HepG2 (cell line): ENCODE measurements at regions not wholly inside any gene's neighbourhood (a gene's known extent, or its start where the extent isn't known, plus 50 kb on each side); places are given as distances from the start of the nearest gene placed in this dataset.

Experiments used
- ATAC-seq: fragments of 200-7000 bp; cut with Tn5 transposase; 3 replicates; pipeline ENCODE4 v1.9.1; 2020; ENCODE audit warnings: mild to moderate bottlenecking, moderate library complexity
- BruUV-seq: library from RNA; stranded (reverse); fragments of 400-500 nt; replicated peaks from 2 replicates; lab custom pipeline; 2021; lab: Mats Ljungman, UMichigan
- CTCF ChIA-PET: fragments of 300-600 bp; formaldehyde crosslinking; extraction: SDS; loops from one replicate; lab custom pipeline; 2021; ENCODE audit warnings: low total read pairs, inconsistent platforms, low intra/inter-chr PET ratio; lab: Yijun Ruan, JAX
- POLR2A ChIA-PET: fragments of 350-600 bp; sonication (Branson Sonifier 250); formaldehyde crosslinking; loops from one replicate; lab custom pipeline; 2020; ENCODE audit warnings: antibody characterized with exemption, inconsistent platforms; lab: Yijun Ruan, JAX
- DNase-seq: peaks from one replicate; pipeline ENCODE4 v3.0.0-alpha.2; 2015; ENCODE audit warnings: low spot score
- FAIRE-seq: peaks from 3 replicates; lab custom pipeline; 2011; peaks lifted over from hg19 to GRCh38; lab: Jason Lieb, UNC
- H2AFZ ChIP-seq: one replicate; pipeline ENCODE4 v1.6.1; 2011; ENCODE audit warnings: low read length, inconsistent platforms
- H3K27ac ChIP-seq: fragments of 300-600 bp; 3 replicates; pipeline ENCODE4 v1.8.0; 2011; ENCODE audit warnings: mixed run types, mild to moderate bottlenecking, mixed read lengths, low read length, inconsistent platforms; ENCODE audit not compliant: insufficient read depth; ENCODE audit errors: extremely low read length
- H3K27me3 ChIP-seq, 2 experiments: fragments of 200-600 bp in 1 of 2; 2 replicates in 1 of 2; 3 replicates in 1 of 2; pipeline versions ENCODE4 v1.6.0 to v1.8.0; 2011; ENCODE audit warnings: low read length in 2 of 2, mild to moderate bottlenecking in 2 of 2, moderate library complexity in 2 of 2, inconsistent platforms in 1 of 2; ENCODE audit not compliant: insufficient read depth in 2 of 2, control insufficient read depth in 1 of 2
- H3K36me3 ChIP-seq, 2 experiments: fragments of 200-600 bp in 1 of 2; replicated peaks in 1 of 2; 2 replicates in 1 of 2; 3 replicates in 1 of 2; pipeline versions ENCODE4 v1.5.1 to v1.8.0; 2011; ENCODE audit warnings: low read length in 2 of 2, inconsistent platforms in 1 of 2; ENCODE audit not compliant: insufficient read depth in 2 of 2, control insufficient read depth in 1 of 2
- H3K4me1 ChIP-seq: 2 replicates; pipeline ENCODE4 v1.5.1; 2012; ENCODE audit warnings: low read length, inconsistent platforms; ENCODE audit not compliant: insufficient read depth
- H3K4me2 ChIP-seq: 2 replicates; pipeline ENCODE4 v1.6.0; 2011; ENCODE audit warnings: low read depth, low read length, inconsistent platforms
- H3K4me3 ChIP-seq, 3 experiments: fragments of 200-600 bp in 1 of 3; sonication (generic), shearing (Covaris generic) in 1 of 3; replicated peaks in 1 of 3; 2 replicates each; pipeline ENCODE4 v1.5.1; 2011 to 2016; ENCODE audit warnings: low read length in 3 of 3, inconsistent platforms in 2 of 3, low read depth in 2 of 3, mild to moderate bottlenecking in 2 of 3, control low read depth in 1 of 3, mixed read lengths in 1 of 3; ENCODE audit not compliant: insufficient read depth in 1 of 3
- H3K79me2 ChIP-seq: one replicate; pipeline ENCODE4 v1.6.1; 2011; ENCODE audit warnings: low read length, inconsistent platforms; ENCODE audit not compliant: insufficient read depth
- H3K9ac ChIP-seq: 2 replicates; pipeline ENCODE4 v1.6.0; 2011; ENCODE audit warnings: mild to moderate bottlenecking, low read depth, low read length, inconsistent platforms; ENCODE audit not compliant: insufficient read depth
- H3K9me3 ChIP-seq: 2 replicates; pipeline ENCODE4 v1.5.1; 2012; ENCODE audit warnings: mild to moderate bottlenecking, low read length
- H4K20me1 ChIP-seq: 2 replicates; pipeline ENCODE4 v1.6.0; 2011; ENCODE audit warnings: inconsistent platforms, mild to moderate bottlenecking, low read length, moderate library complexity; ENCODE audit not compliant: insufficient read depth
- BCL6 ChIP-seq: IDR thresholded peaks from 2 replicates; pipeline ENCODE4 v1.6.1; 2016; ENCODE audit warnings: missing genetic modification reagents, missing compliant biosample characterization
- CBX2 ChIP-seq, 2 experiments: fragments of 200-600 bp in 1 of 2; sonication (generic); formaldehyde crosslinking in 1 of 2; IDR thresholded peaks; 2 replicates each; pipeline versions ENCODE4 v1.7.0 to v1.8.1; 2018 to 2022; ENCODE audit warnings: low read depth in 2 of 2, low read length in 1 of 2, mild to moderate bottlenecking in 1 of 2, missing genetic modification reagents in 1 of 2
- CENPX ChIP-seq: sonication (generic); formaldehyde crosslinking; IDR thresholded peaks from 2 replicates; pipeline ENCODE4 v1.9.0; 2021; ENCODE audit warnings: mild to moderate bottlenecking, missing genetic modification reagents, moderate library complexity
- DMAP1 ChIP-seq: IDR thresholded peaks from 2 replicates; pipeline ENCODE4 v1.6.1; 2016
- DNMT3B ChIP-seq: conservative IDR thresholded peaks from 2 replicates; pipeline ENCODE4 v1.6.1; 2016; ENCODE audit warnings: missing biosample characterization, control low read depth
- JUN ChIP-seq: sonication (generic); formaldehyde crosslinking; IDR thresholded peaks from 2 replicates; pipeline ENCODE4 v1.4.0; 2020; ENCODE audit warnings: mild to moderate bottlenecking, missing genetic modification reagents
- JUND ChIP-seq: sonication (generic); formaldehyde crosslinking; IDR thresholded peaks from 2 replicates; pipeline ENCODE4 v1.8.0; 2022; ENCODE audit warnings: mild to moderate bottlenecking, missing genetic modification reagents
- KMT2A ChIP-seq: sonication (generic); formaldehyde crosslinking; IDR thresholded peaks from 2 replicates; pipeline ENCODE4 v1.4.0; 2020; ENCODE audit warnings: missing genetic modification reagents
- MXI1 ChIP-seq: IDR thresholded peaks from 3 replicates; pipeline ENCODE4 v1.6.1; 2012; ENCODE audit warnings: low read depth, low read length, inconsistent platforms, borderline replicate concordance
- SRF ChIP-seq: IDR thresholded peaks from 2 replicates; pipeline ENCODE4 v1.6.1; 2011; ENCODE audit warnings: mild to moderate bottlenecking, low read depth, low read length, moderate library complexity
- ZC3H13 ChIP-seq: sonication (generic); formaldehyde crosslinking; IDR thresholded peaks from 2 replicates; pipeline ENCODE4 v1.8.1; 2023; ENCODE audit warnings: mild to moderate bottlenecking, missing genetic modification reagents, moderate library complexity
- ZNF672 ChIP-seq: sonication (generic); formaldehyde crosslinking; IDR thresholded peaks from 2 replicates; pipeline ENCODE4 v1.8.1; 2022; ENCODE audit warnings: missing genetic modification reagents
- ZSCAN22 ChIP-seq: sonication (generic); formaldehyde crosslinking; IDR thresholded peaks from 2 replicates; pipeline ENCODE4 v1.4.0; 2020; ENCODE audit warnings: mild to moderate bottlenecking, missing genetic modification reagents
- ZSCAN31 ChIP-seq: sonication (generic); formaldehyde crosslinking; IDR thresholded peaks from 2 replicates; pipeline ENCODE4 v1.5.0; 2020; ENCODE audit warnings: low read depth, mild to moderate bottlenecking, missing genetic modification reagents
- WGBS: methylation state at CpG from one replicate; pipeline ENCODE4 v1.1.6; 2017; ENCODE audit warnings: low lambda C conversion rate; 5-methylcytosine and 5-hydroxymethylcytosine counted together
- in situ Hi-C: cut with HindIII; loops from 2 replicates; pipeline ENCODE4 v1.10.0; 2017; ENCODE audit warnings: low pct_unique_long_range_greater_than_20kb; ENCODE audit not compliant: extremely low pct_ligation_motif_present
- intact Hi-C: fragments of 100-400 bp; cut with micrococcal nuclease; formaldehyde crosslinking; loops from one replicate; pipeline ENCODE4 v1.10.0; 2022; ENCODE audit not compliant: unreplicated experiment
- TF ChIP-seq, protein P1 (sequence below): sonication (generic); formaldehyde crosslinking; conservative IDR thresholded peaks from 2 replicates; pipeline ENCODE4 v1.5.0; 2020; ENCODE audit warnings: missing genetic modification reagents
- TF ChIP-seq, protein P2 (sequence below): sonication (generic); formaldehyde crosslinking; IDR thresholded peaks from 2 replicates; pipeline ENCODE4 v1.8.0; 2023; ENCODE audit warnings: mild to moderate bottlenecking, missing genetic modification reagents
- TF ChIP-seq, protein P3 (sequence below): sonication (generic); formaldehyde crosslinking; IDR thresholded peaks from 2 replicates; pipeline ENCODE4 v1.5.1; 2020; ENCODE audit warnings: missing genetic modification reagents, mild to moderate bottlenecking, borderline replicate concordance
- TF ChIP-seq, protein P4 (sequence below), 2 experiments: sonication (generic) in 1 of 2; formaldehyde crosslinking in 1 of 2; IDR thresholded peaks; 2 replicates each; pipeline versions ENCODE4 v1.5.1 to v1.6.1; 2011 to 2020; ENCODE audit warnings: borderline replicate concordance in 1 of 2, low read depth in 1 of 2, low read length in 1 of 2, mild to moderate bottlenecking in 1 of 2, missing genetic modification reagents in 1 of 2, moderate library complexity in 1 of 2

DNA sequence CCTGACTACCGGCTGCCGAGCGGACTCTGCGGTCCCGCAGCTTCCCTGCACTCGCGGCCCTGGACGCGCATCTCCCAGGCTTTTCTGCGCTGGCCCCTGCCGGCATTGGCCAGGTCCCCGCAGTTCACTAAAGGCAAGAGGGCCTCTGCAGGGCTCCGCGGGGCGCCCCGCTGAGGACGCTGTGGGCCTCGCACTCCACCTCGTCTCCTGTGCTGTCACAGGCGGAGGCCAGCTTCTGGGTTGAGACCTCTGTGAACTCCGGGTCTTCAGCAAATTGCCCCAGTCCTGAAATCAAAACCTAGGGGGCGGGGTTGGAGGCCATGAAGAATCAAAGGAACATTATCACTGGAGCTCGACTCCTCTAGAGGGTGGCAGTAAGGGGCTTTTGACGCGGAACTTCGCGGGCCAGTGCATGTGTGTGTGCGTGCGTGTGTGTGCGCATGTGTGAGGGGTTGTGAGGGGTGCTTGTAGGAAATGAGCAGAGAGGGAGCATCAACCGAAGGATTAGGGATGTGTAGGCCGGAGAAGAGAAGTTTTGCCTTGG, 68.5 kb upstream of the CAPRIN2 start:
- H3K4me3 ChIP-seq, result no peak overlapping the region
- no peak overlapping the region for H3K27ac ChIP-seq
- intact Hi-C loops, result no loop called here
- H3K9me3 ChIP-seq, result no peaks in the 10 kb centered on the region
- H3K4me2 ChIP-seq, result no peak overlapping the region
- POLR2A ChIA-PET, result no interaction called here
- TF ChIP-seq, protein P1, sequence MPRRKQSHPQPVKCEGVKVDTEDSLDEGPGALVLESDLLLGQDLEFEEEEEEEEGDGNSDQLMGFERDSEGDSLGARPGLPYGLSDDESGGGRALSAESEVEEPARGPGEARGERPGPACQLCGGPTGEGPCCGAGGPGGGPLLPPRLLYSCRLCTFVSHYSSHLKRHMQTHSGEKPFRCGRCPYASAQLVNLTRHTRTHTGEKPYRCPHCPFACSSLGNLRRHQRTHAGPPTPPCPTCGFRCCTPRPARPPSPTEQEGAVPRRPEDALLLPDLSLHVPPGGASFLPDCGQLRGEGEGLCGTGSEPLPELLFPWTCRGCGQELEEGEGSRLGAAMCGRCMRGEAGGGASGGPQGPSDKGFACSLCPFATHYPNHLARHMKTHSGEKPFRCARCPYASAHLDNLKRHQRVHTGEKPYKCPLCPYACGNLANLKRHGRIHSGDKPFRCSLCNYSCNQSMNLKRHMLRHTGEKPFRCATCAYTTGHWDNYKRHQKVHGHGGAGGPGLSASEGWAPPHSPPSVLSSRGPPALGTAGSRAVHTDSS (CRISPR knock-in tag), result no peak
- TF ChIP-seq CBX2 (IDR thresholded peaks at IDR 0.05; ENCODE audit: low read depth, low read length) (no peak), CBX2 (CRISPR knock-in tag; IDR thresholded peaks at IDR 0.05; ENCODE audit: low read depth) (no peak), JUND (CRISPR knock-in tag) (no peak), ZNF672 (CRISPR knock-in tag) (no peak), ZSCAN31 (CRISPR knock-in tag) (no peak), DMAP1 (CRISPR knock-in tag) (no peak), ZC3H13 (CRISPR knock-in tag) (no peak), JUN (CRISPR knock-in tag) (no peak), KMT2A (CRISPR knock-in tag) (no peak), MXI1 (no peak), BCL6 (CRISPR knock-in tag) (no peak), SRF (no peak), ZSCAN22 (CRISPR knock-in tag) (no peak), DNMT3B (CRISPR knock-in tag) (no peak), CENPX (CRISPR knock-in tag) (no peak)
- TF ChIP-seq, protein P2, sequence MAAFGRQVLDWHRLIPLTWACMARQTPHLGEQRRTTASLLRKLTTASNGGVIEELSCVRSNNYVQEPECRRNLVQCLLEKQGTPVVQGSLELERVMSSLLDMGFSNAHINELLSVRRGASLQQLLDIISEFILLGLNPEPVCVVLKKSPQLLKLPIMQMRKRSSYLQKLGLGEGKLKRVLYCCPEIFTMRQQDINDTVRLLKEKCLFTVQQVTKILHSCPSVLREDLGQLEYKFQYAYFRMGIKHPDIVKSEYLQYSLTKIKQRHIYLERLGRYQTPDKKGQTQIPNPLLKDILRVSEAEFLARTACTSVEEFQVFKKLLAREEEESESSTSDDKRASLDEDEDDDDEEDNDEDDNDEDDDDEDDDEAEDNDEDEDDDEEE (CRISPR knock-in tag), result no peak
- TF ChIP-seq, protein P3, sequence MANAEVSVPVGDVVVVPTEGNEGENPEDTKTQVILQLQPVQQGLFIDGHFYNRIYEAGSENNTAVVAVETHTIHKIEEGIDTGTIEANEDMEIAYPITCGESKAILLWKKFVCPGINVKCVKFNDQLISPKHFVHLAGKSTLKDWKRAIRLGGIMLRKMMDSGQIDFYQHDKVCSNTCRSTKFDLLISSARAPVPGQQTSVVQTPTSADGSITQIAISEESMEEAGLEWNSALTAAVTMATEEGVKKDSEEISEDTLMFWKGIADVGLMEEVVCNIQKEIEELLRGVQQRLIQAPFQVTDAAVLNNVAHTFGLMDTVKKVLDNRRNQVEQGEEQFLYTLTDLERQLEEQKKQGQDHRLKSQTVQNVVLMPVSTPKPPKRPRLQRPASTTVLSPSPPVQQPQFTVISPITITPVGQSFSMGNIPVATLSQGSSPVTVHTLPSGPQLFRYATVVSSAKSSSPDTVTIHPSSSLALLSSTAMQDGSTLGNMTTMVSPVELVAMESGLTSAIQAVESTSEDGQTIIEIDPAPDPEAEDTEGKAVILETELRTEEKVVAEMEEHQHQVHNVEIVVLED (CRISPR knock-in tag), result no peak
- TF ChIP-seq, protein P4, sequence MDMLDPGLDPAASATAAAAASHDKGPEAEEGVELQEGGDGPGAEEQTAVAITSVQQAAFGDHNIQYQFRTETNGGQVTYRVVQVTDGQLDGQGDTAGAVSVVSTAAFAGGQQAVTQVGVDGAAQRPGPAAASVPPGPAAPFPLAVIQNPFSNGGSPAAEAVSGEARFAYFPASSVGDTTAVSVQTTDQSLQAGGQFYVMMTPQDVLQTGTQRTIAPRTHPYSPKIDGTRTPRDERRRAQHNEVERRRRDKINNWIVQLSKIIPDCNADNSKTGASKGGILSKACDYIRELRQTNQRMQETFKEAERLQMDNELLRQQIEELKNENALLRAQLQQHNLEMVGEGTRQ (IDR thresholded peaks at IDR 0.05; ENCODE audit: low read depth, low read length), result no peak
- TF ChIP-seq, protein P4 (CRISPR knock-in tag; IDR thresholded peaks at IDR 0.05; ENCODE audit: borderline replicate concordance), result no peak
- DNase-seq (no peak), FAIRE-seq (no peak), ATAC-seq (no peak; the same call in 2 of the 3 replicates)
- BruUV-seq, result no TSS peak
- CTCF ChIA-PET, result no interaction called here
- peaks cover 9% of the 10 kb centered on the region; the same call in 1 of the 2 replicates for H3K4me1 ChIP-seq
- H3K27me3 ChIP-seq, result peaks cover 0 to 16% of the 10 kb centered on the region in 2 experiments; a peak in 1 of 5 replicates
- H3K79me2 ChIP-seq, result no peaks in the 10 kb centered on the region
- no peaks in the 10 kb centered on the region for H4K20me1 ChIP-seq
- 80% methylated on average over 22 of the region's 32 CpGs for WGBS
- H3K36me3 ChIP-seq, result no peaks in the 10 kb centered on the region
- no peak overlapping the region for H3K9ac ChIP-seq
- H2AFZ ChIP-seq, result no peak overlapping the region
- in situ Hi-C loops, result loop anchor here (25.0 kb wide), 2 partner anchors 511 to 686 kb away; no protein-coding TSS in a partner anchor
